ENCODE measurements at regions not wholly inside any gene's neighbourhood (a gene's known extent, or its start where the extent isn't known, plus 50 kb on each side); places are given as distances from the start of the nearest gene placed in this dataset.

DNA sequence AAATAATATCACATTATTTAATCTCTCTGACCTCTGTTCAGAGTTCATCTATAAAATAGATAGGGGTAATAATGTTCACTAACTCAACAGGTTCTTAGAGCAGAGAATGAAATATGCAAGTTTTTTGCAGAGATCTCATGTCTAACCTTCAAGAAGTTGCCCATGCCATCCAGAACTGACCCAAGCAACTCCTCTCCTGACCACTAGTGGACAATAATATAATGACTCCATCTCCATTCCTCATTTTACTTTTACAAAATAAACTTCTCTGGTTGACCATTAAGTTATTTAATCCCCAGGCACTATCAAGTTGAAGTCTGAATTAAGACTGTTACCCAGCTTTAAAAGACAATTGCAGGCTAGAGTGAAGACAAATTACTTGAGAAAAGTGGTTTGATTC is 382.6 kb downstream of the KCNA4 start:
- Histone ChIP-seq H3K27me3 (ENCODE audit: insufficient read depth in 3 of 3, low read length in 2 of 3) (no peaks in the 10 kb centered on the region), H3K4me3 (no peak overlapping the region), H3K4me1 (no peaks in the 10 kb centered on the region), H3K36me3 (ENCODE audit: insufficient read depth in 1 of 2, low read depth in 1 of 2) (no peaks in the 10 kb centered on the region), H3K9me3 (no peaks in the 10 kb centered on the region), H3K27ac (no peak overlapping the region)
- TF ChIP-seq, protein P1, sequence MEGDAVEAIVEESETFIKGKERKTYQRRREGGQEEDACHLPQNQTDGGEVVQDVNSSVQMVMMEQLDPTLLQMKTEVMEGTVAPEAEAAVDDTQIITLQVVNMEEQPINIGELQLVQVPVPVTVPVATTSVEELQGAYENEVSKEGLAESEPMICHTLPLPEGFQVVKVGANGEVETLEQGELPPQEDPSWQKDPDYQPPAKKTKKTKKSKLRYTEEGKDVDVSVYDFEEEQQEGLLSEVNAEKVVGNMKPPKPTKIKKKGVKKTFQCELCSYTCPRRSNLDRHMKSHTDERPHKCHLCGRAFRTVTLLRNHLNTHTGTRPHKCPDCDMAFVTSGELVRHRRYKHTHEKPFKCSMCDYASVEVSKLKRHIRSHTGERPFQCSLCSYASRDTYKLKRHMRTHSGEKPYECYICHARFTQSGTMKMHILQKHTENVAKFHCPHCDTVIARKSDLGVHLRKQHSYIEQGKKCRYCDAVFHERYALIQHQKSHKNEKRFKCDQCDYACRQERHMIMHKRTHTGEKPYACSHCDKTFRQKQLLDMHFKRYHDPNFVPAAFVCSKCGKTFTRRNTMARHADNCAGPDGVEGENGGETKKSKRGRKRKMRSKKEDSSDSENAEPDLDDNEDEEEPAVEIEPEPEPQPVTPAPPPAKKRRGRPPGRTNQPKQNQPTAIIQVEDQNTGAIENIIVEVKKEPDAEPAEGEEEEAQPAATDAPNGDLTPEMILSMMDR (IDR thresholded peaks at IDR 0.05), result no peak
- intact Hi-C loops (cut with DNase I), result no loop called here
- no peak for DNase-seq
- ATAC-seq, result no peak

DNA sequence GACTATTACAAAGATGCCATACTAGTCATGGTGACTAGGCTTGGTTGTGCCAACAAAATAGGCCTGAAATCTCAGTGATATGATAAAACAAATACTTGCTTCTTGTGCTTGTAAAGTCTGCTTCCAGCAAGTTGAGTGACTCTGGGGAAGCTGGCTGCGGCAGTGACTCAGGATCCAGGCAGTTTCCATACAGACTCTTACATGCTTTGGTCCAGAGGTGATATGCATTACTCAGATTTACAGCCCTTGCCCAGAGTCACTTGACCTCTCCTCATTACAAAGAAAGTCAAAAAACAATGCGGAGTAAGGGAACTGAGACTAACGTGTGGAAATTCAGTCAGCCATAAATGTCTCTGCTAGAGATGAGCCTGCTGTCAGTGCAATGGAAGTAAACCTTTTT is 387.5 kb downstream of the KCNA4 start:
- intact Hi-C loops (cut with DNase I), result no loop called here
- 34 to 42% (median 40%) methylated on average over 3 of the region's 3 CpGs for WGBS, 3 donors
- Histone ChIP-seq H3K36me3 (ENCODE audit: insufficient read depth in 1 of 2, low read depth in 1 of 2) (no peaks in the 10 kb centered on the region), H3K27ac (no peak overlapping the region), H3K4me3 (no peak overlapping the region), H3K27me3 (ENCODE audit: insufficient read depth in 3 of 3, low read length in 2 of 3) (no peaks in the 10 kb centered on the region), H3K9me3 (no peaks in the 10 kb centered on the region), H3K4me1 (no peaks in the 10 kb centered on the region)
- DNase-seq (no peak), ATAC-seq (no peak)
- TF ChIP-seq, protein P1 (IDR thresholded peaks at IDR 0.05), result no peak

GRCh38 chr11:29628609-29629008 is 388.2 kb downstream of the KCNA4 start:
- TF ChIP-seq, protein P1 (IDR thresholded peaks at IDR 0.05), result no peak
- intact Hi-C loops (cut with DNase I), result no loop called here

DNA sequence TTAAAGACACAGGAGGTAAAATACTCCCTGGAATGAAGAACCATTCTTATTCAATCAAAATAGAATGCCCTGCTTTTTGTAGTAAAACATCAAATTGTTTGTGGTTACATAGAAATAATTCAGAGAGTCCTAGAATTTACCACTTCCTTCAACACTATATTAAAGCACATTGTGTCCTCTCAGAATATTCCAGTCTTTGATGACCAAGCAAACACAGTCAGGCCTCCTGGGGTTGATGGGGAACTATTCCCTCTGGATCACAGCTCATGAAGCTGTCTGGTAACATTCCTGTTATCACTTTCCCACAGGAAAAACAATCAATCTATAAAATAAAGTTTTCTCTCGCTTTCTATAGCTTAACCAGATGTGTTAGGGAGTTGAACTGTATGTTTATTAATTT is 389.3 kb downstream of the KCNA4 start:
- intact Hi-C loops (cut with DNase I), result no loop called here
- 39 to 54% (median 49%) methylated on average over 1 of the region's 1 CpG for WGBS, 3 donors
- ATAC-seq, result no peak

More at GRCh38 chr11:29628609-29629008, 388.2 kb downstream of the KCNA4 start:
- DNase-seq (no peak), ATAC-seq (no peak)
- H3K4me3 ChIP-seq, result no peak overlapping the region
- WGBS, 3 donors, result 27 to 31% (median 27%) methylated on average over 3 of the region's 3 CpGs
- H3K27ac ChIP-seq, result no peak overlapping the region
- H3K27me3 ChIP-seq (ENCODE audit: insufficient read depth in 3 of 3, low read length in 2 of 3), result no peaks in the 10 kb centered on the region
- no peaks in the 10 kb centered on the region for H3K9me3 ChIP-seq
- no peaks in the 10 kb centered on the region for H3K36me3 ChIP-seq (ENCODE audit: insufficient read depth in 1 of 2, low read depth in 1 of 2)
- H3K4me1 ChIP-seq, result no peaks in the 10 kb centered on the region

More for the DNA sequence above, 389.3 kb downstream of the KCNA4 start:
- no peaks in the 10 kb centered on the region for H3K36me3 ChIP-seq (ENCODE audit: insufficient read depth in 1 of 2, low read depth in 1 of 2)
- no peaks in the 10 kb centered on the region for H3K4me1 ChIP-seq
- TF ChIP-seq, protein P1 (IDR thresholded peaks at IDR 0.05), result no peak
- no peaks in the 10 kb centered on the region for H3K9me3 ChIP-seq
- H3K27ac ChIP-seq, result no peak overlapping the region
- H3K4me3 ChIP-seq, result no peak overlapping the region
- no peaks in the 10 kb centered on the region for H3K27me3 ChIP-seq (ENCODE audit: insufficient read depth in 3 of 3, low read length in 2 of 3)
- no peak for DNase-seq

Measured in psoas muscle (tissue), 7 donors.